ENCODE measurements at regions not wholly inside any gene's neighbourhood (a gene's known extent, or its start where the extent isn't known, plus 50 kb on each side); places are given as distances from the start of the nearest gene placed in this dataset.

DNA sequence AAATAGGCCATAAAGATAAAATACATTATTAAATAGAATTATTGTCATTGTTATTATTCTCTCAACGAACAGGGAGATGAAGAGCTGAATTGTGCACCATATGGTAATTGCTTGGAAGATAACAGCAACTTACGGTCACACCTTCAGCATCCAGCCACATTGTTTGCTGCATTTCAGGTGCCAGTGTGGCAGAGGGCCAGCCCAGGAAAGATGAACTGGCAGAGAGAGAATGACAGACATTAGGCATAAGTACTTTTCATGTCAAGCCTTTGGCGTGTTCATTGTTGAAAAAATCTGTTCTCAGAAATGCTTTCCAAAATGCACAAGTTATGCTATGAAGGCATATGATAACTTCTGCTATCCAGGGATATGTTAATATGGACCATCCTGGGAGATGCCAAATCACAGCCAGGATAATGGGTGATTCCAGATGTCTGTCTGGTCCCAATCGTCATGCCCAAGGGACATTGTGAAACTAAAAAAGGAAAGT is 748.6 kb upstream of the PIK3C3 start:
- no peak for DNase-seq

- DNase-seq = no peak
These were observed 755.8 kb upstream of the PIK3C3 start for GRCh38 chr18:41199212-41199611.

DNA sequence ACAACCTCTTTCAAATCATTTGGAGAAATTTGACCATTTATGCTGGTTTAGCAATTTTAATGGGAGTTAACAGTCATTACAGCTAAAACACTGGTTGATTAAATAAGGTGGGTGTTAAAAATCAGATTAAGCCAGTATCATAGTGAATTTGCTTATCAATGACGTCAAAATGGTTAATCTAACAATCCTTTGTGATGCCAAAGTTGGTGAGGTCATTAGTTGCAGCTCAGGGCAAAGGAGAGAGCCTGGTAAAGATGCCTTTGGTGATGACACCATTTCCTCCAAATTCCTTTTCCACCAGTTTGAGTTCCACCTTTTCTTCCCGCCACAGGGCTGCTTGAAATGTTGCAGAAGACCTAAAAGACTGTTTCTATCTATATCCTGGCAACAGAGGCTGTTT is 757.1 kb upstream of the PIK3C3 start:
- DNase-seq = no peak

GRCh38 chr18:41170346-41170745 is 784.7 kb upstream of the PIK3C3 start:
- DNase-seq = no peak

- DNase-seq = no peak
These were observed 789.4 kb upstream of the PIK3C3 start for GRCh38 chr18:41165625-41166024.

DNA sequence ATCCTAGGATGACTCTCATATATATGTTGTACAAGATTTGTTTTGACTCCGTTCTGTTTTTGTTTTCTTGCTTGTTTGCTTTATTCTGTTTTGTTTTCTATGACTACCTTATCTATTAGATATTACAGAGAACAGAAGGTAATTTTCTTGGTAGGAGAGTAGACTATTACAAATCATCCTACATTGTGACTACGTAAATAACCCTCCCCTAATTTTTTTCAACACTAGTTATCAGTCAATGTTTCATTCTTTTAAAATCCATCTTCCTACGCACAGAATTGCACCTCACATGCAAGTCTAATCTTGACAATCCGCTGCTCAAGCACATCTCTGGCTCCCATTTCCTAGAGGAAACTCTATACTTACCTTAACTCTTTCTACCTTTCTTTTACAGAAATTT is 792.3 kb upstream of the PIK3C3 start:
- no peak for DNase-seq

DNA sequence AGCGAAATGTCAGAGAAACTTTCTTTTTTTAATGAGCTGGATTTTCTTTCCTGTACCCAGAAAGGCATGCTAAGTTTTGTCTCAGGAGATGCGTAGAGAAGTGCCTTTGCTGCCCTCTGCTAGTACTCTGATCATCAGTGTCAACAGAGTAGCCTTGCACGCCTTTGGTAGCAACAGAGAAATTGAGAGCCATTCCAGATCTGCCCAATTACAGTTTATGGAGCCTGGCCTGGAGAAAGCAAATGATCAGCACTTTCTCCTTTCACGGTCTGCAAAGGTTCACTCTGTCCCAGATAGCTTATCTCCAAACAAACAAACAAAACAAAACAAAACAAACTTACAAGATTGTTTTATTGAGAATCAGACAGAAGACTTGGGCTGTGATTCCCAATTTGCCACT is 792.8 kb upstream of the PIK3C3 start:
- no peak for DNase-seq

DNA sequence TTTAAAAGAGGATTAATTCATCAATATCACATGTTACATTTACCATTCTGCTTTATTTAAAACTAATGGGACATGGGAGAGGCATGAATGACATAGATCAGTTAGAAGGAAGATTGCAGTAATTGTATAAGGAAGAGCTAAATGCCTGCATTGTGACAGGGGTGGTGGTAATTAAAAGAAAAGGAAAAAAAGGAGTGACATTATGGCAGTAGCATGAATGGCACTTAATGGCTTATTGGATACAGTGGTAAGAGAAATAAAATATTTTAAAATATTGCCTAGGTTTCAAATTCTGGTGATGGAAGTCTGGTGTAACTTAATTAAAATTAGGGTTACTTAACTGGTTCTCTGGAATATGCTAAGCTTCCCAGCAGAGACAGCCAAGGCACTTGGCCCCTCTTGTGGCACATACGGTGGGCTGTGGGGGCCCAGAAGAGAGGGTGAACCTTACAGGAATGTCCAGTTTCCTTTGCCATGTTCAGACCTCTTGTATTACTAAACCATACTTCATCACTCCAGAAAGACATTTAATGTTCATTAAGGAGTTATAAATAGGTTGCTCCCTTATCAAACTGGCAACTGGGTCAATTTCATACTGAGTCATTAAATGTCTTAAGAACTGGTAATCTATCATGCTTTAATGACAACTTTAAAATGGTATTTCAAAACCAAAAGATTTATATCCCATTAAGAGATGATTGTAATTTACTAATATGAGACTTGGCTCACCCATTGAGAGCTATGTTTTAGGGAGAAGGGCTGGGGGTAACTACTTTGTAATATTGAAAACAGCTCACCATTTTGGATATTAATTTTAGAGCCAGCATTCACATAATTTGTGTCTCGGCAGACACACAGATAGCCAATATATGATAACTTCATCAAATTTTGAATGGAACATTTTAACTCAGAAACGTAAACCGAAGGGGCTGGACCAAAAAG is 798.9 kb upstream of the PIK3C3 start:
- no peak for DNase-seq

DNA sequence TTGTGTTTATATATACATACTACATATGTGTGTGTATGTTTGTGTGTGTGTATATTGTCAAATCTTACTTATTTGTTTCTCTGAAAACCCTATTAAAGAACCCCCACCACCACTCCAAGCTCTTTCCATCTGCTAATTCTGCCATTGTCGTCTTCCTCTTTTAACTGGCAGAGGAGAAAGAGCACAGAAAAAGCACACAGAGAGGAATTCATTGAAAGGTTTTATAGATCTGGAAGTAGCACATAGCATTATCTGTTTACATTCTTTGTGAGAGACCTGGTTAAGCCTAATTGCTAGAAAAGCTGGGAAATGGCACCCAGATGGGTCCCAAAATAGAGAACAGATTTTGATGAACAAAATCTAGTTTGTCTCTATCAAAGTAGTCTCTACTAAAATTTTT is 800.0 kb upstream of the PIK3C3 start:
- no peak for DNase-seq

DNA sequence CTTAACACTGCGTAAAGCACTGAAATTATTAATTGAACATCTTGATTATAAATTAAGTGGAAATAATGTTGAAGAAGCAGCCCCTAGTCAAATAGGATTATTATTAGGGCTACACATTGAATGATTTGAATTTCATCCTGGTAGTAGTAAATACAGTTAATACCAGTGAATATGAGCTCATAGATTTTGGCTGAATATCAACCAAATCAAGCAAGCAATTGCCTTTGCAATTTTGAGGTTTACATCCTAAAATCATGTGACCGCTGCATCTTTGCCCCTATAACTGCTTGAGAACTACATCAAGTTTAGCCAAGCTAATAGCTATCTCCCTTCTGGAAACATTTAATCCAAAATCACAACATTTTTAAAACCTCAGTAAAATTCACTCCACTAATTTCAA is 801.2 kb upstream of the PIK3C3 start:
- no peak for DNase-seq

DNA sequence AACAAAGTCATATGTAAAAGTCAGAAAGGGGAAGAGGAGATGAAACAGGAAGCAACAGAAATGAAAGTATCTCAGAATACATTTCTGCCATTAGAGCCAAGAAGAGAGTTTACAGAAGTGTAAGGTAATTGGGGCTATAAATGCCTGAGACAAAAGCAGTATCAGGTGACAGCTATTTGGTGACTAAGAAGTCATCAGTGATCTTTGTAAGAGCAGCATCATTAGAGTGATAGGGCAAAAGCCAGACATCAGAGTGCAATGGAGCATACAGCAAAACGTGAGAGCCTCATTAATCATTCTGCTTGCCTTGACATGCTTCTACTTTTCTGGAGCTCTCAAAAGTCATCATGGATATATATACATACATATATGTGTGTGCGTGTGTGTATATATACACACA is 804.7 kb upstream of the PIK3C3 start:
- DNase-seq = no peak

- no peak for DNase-seq
These were observed 808.7 kb upstream of the PIK3C3 start for GRCh38 chr18:41146301-41146700.

DNA sequence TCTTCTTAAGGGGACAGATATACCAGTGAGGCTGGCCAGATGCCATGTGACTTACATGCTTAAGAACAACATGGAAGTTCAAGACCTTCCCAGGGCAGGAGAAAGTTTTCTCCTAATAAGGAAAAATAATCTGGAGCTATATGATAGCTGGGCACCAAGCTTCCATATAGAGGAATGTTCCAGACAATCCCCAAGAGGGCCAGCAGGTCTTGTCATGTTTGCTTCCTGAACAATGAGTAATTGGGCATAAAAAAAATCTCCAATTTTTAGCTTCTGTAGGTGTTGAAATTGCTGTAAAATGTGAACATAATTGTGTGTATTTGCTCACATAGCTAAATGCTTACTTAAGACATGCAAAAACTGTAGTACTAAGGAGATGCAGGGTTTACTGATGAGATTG is 809.5 kb upstream of the PIK3C3 start:
- no peak for DNase-seq

GRCh38 chr18:41144441-41144840 is 810.6 kb upstream of the PIK3C3 start:
- DNase-seq = no peak

DNA sequence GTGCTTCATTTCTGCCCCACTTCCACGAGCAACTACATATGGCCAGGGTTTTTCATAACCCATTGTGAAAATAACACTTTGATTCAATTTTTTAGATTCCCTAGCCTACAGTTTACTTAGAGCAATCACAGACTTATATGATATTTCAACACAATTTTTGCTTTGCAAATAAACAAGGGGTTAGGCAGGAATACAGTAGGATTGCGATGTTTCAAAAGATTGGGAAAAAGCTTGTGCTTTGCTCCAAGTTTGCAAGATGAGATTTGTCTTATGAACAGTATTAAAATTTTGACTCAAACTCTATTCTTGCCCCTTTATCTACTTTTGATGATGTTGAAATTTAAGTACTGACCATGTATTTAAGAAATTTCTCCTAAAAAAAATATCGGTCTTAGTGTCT is 814.5 kb upstream of the PIK3C3 start:
- no peak for DNase-seq

- no peak for DNase-seq
These were observed 819.9 kb upstream of the PIK3C3 start for GRCh38 chr18:41135146-41135545.

GRCh38 chr18:41134426-41134825 is 820.6 kb upstream of the PIK3C3 start:
- no peak for DNase-seq

GRCh38 chr18:41131050-41131449 is 824.0 kb upstream of the PIK3C3 start:
- DNase-seq = no peak

DNA sequence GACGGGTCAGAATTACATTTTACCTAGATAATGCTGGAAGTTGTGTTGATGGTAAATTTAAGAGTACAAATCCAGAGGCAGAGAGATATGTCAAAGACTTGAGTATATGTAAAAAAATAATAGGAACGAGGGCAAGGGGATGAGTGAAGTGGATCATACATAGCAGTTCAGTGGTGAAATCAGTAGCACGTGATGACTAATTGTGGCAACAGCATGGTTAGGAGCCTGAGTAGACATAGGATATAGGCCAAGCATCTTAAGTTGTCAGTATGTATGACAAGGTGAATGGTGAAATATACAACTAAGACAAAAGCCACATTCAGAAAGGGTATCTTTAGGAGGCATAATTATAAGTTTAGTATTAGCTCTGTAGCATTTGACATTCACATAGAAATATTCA is 826.5 kb upstream of the PIK3C3 start:
- DNase-seq = no peak

GRCh38 chr18:41128126-41128525 is 826.9 kb upstream of the PIK3C3 start:
- DNase-seq = no peak

GRCh38 chr18:41126541-41127235 is 828.3 kb upstream of the PIK3C3 start:
- no peak for DNase-seq

DNA sequence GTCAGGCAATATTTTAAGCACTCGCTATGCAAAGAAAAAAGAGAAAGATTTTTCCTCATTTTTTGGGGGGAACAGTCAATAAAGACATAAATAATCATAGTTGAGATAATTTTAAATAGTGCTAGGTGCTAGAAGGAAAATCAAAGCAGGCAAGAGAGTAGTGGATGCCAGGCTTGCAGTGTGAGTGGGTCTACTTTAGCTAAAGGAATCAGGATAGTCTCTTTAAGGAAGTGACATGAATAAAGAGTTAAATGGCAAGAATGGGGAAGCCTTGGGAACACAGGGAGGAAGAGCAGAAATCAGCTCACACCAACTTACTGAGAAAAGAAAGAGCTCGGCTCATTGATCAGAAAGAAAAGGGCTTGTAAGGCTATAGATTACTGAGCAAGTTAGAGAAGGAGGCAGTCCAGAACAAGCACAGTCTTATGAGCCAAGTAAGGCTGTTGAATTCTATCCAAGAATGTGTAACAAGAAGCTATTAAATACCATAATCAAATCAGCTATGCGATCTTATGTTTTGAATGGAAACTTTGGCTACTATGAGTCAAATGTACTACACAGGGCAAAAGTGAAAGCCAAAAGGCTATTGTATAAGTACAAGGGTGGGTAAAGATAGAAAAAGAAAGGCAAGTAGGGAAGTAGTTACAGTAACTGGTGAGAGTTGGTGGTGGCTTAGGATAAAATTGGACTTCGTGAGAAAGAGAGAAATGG is 833.8 kb upstream of the PIK3C3 start:
- DNase-seq = no peak

GRCh38 chr18:41119031-41119430 is 836.0 kb upstream of the PIK3C3 start:
- no peak for DNase-seq

Measured in hippocampal formation (tissue), 2 donors.